Adrenal gland (tissue), 9 donors: ENCODE measurements at regions not wholly inside any gene's neighbourhood (a gene's known extent, or its start where the extent isn't known, plus 50 kb on each side); places are given as distances from the start of the nearest gene placed in this dataset.

Experiments used
- DNase-seq, 7 donors: peaks; one replicate each; pipeline ENCODE4 v3.0.0-alpha.2; 2019 to 2020
- H3K27ac ChIP-seq, 5 donors: fragments of 200-600 bp; sonication (generic) in 4 of 5; 1 replicate in 3 of 5; 2 replicates in 2 of 5; pipeline versions ENCODE4 v1.5.1 to v1.8.0; 2016 to 2020; ENCODE audit warnings: mild to moderate bottlenecking in 1 of 5
- H3K27me3 ChIP-seq: fragments of 200-600 bp; 2 replicates; pipeline ENCODE4 v1.8.0; 2021
- H3K36me3 ChIP-seq, 2 donors: fragments of 200-600 bp; replicated peaks in 1 of 2; 1 replicate in 1 of 2; 2 replicates in 1 of 2; pipeline versions ENCODE4 v1.5.1 to v1.8.0; 2018 to 2022
- H3K4me1 ChIP-seq, 2 donors: fragments of 200-600 bp; replicated peaks in 1 of 2; 1 replicate in 1 of 2; 2 replicates in 1 of 2; pipeline versions ENCODE4 v1.5.1 to v1.8.0; 2018 to 2021
- H3K4me3 ChIP-seq, 4 donors: fragments of 200-600 bp; sonication (generic) in 3 of 4; one replicate each; pipeline ENCODE4 v1.5.1; 2016 to 2018
- H3K9me3 ChIP-seq, 3 donors: fragments of 200-600 bp; sonication (generic) in 1 of 3; replicated peaks in 1 of 3; 1 replicate in 2 of 3; 2 replicates in 1 of 3; pipeline versions ENCODE4 v1.5.1 to v1.8.0; 2016 to 2021
- CTCF ChIP-seq, 6 experiments: fragments of 450-650 bp in 4 of 6; fragments of 200-600 bp in 2 of 6; sonication (generic) in 1 of 6; IDR thresholded peaks; 1 replicate in 5 of 6; 2 replicates in 1 of 6; pipeline versions ENCODE4 v1.5.1 to v1.8.0; 2016 to 2021; ENCODE audit warnings: antibody characterized with exemption in 6 of 6, mild to moderate bottlenecking in 2 of 6, moderate library complexity in 1 of 6
- POLR2A ChIP-seq, 2 donors: fragments of 450-650 bp; IDR thresholded peaks; one replicate each; pipeline ENCODE4 v1.6.1; 2017; ENCODE audit warnings: antibody characterized with exemption in 2 of 2, mild to moderate bottlenecking in 2 of 2, moderate library complexity in 1 of 2
- WGBS, 4 donors: extraction: QIAGEN DNeasy Blood & Tissue Kit in 2 of 4; methylation state at CpG; one replicate each; pipeline versions ENCODE4 v1.1.5 to v1.1.7; 2013 to 2017; 5-methylcytosine and 5-hydroxymethylcytosine counted together
- intact Hi-C, 2 donors: fragments of 100-400 bp; cut with DNase I; formaldehyde crosslinking; loops; one replicate each; pipeline versions ENCODE4 v1.14.1 to v1.15.0; 2022 to 2023
- donor health status: healthy with polysubstance abuse.
- donor health status: Bipolar disorder and iron deficiency.
- donor health status: DM: yes; HTN: yes; CAD: no.
- donor health status: DM: no; HTN: no; CAD: no.
- donor health status: DM: no; HTN: no; CAD: no.

GRCh38 chr20:52754366-52754765 is 217.8 kb upstream of the TSHZ2 start:
- intact Hi-C loops, result no loop called here
- Histone ChIP-seq H3K27me3 (no peaks in the 10 kb centered on the region), H3K4me1 (no peaks in the 10 kb centered on the region), H3K36me3 (no peaks in the 10 kb centered on the region), H3K27ac (no peak overlapping the region), H3K9me3 (no peaks in the 10 kb centered on the region), H3K4me3 (no peak overlapping the region)
- DNase-seq, result no peak
- no peak for TF ChIP-seq CTCF (IDR thresholded peaks at IDR 0.05)
- TF ChIP-seq POLR2A (IDR thresholded peaks at IDR 0.05), result no peak

DNA sequence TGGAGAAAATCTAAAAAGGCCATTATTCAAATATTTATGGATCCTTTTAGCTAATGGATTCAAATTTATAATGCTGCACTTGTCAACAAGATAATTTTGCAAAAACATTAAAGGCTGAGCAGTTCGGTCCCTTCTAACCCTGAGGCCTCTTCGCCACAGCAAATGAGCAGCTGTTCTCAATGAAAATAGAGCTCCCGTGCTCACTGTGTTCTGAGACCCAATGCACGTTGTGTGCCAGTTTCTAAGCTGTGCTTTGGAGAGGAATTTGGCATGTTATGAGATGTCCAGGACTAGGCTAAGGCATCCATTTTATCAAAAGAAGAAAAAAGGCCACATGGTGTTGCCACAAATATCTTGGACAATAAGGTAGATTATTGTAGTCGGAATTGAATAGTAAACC is 220.1 kb upstream of the TSHZ2 start:
- 80 to 90% (median 88%) methylated on average over 5 of the region's 5 CpGs for WGBS, 4 donors
- H3K27ac ChIP-seq, result no peak overlapping the region
- no peaks in the 10 kb centered on the region for H3K36me3 ChIP-seq
- no peak overlapping the region for H3K4me3 ChIP-seq
- H3K9me3 ChIP-seq, result no peaks in the 10 kb centered on the region
- H3K4me1 ChIP-seq, result peaks cover 0 to 10% of the 10 kb centered on the region in 2 donors
- DNase-seq, result no peak
- intact Hi-C loops, result no loop called here
- no peaks in the 10 kb centered on the region for H3K27me3 ChIP-seq
- no peak for TF ChIP-seq POLR2A (IDR thresholded peaks at IDR 0.05)
- TF ChIP-seq CTCF (IDR thresholded peaks at IDR 0.05), result no peak

GRCh38 chr20:52751571-52751970 is 220.6 kb upstream of the TSHZ2 start:
- peaks cover 0 to 10% of the 10 kb centered on the region in 2 donors for H3K4me1 ChIP-seq
- H3K9me3 ChIP-seq, result no peaks in the 10 kb centered on the region
- DNase-seq, result no peak
- no peak overlapping the region for H3K4me3 ChIP-seq
- no peak overlapping the region for H3K27ac ChIP-seq
- no peaks in the 10 kb centered on the region for H3K36me3 ChIP-seq
- TF ChIP-seq POLR2A (IDR thresholded peaks at IDR 0.05) (no peak), CTCF (IDR thresholded peaks at IDR 0.05) (no peak)
- 86 to 93% (median 91%) methylated on average over 3 of the region's 3 CpGs for WGBS, 4 donors
- intact Hi-C loops, result no loop called here
- H3K27me3 ChIP-seq, result no peaks in the 10 kb centered on the region

DNA sequence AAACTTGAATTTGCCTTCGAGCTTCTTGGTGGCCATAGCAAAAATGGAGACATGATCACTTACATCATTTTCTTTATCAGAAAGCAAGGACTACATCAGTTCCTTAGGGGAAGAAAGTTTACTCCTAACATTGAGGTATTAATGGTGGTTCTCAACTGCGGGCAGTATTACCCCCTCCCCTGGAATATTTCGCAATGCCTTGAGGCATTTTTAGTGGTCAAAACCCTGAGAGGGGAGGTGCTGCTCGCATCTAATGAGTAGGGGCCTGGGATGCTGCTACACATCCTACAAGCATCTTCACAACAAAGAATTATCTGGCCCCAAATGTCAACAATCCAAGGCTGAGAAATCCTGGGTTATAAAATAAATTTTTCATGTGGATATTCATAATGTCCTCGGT is 222.2 kb upstream of the TSHZ2 start:
- H3K27me3 ChIP-seq, result no peaks in the 10 kb centered on the region
- intact Hi-C loops, result no loop called here
- TF ChIP-seq CTCF (IDR thresholded peaks at IDR 0.05) (no peak), POLR2A (IDR thresholded peaks at IDR 0.05) (no peak)
- H3K4me1 ChIP-seq, result peaks cover 0 to 10% of the 10 kb centered on the region in 2 donors
- 89 to 98% (median 91%) methylated on average over 5 of the region's 5 CpGs for WGBS, 4 donors
- no peak overlapping the region for H3K4me3 ChIP-seq
- no peak overlapping the region for H3K27ac ChIP-seq
- H3K36me3 ChIP-seq, result no peaks in the 10 kb centered on the region
- no peaks in the 10 kb centered on the region for H3K9me3 ChIP-seq
- no peak for DNase-seq
